GM12878 (cell line): ENCODE measurements at regions not wholly inside any gene's neighbourhood (a gene's known extent, or its start where the extent isn't known, plus 50 kb on each side); places are given as distances from the start of the nearest gene placed in this dataset.
A peak's percentile ranks its signal among the peaks of the same experiment; 100 is the strongest.

ENCODE experiments used
- ATAC-seq: fragments of 200-7000 bp; cut with Tn5 transposase; 3 replicates; pipeline ENCODE4 v1.9.1; 2020; ENCODE audit warnings: mild to moderate bottlenecking, moderate library complexity
- BruUV-seq: library from RNA; stranded (reverse); fragments of 400-500 nt; replicated peaks from 2 replicates; lab custom pipeline; 2021; lab: Mats Ljungman, UMichigan
- CTCF ChIA-PET: fragments of 300-600 bp; sonication (Branson Sonifier 250); formaldehyde crosslinking; extraction: SDS; loops from one replicate; lab custom pipeline; 2021; ENCODE audit warnings: inconsistent platforms; lab: Yijun Ruan, JAX
- POLR2A ChIA-PET: fragments of 350-600 bp; formaldehyde crosslinking; extraction: SDS; loops from one replicate; lab custom pipeline; 2021; ENCODE audit warnings: inconsistent platforms; lab: Charles Lee
- RAD21 ChIA-PET: fragments of 300-600 bp; sonication (Branson Sonifier 250); formaldehyde crosslinking; loops from one replicate; lab custom pipeline; 2023; ENCODE audit warnings: antibody characterized with exemption; ENCODE audit not compliant: unreplicated experiment; lab: Charles Lee
- SMC1A ChIA-PET: fragments of 300-600 bp; sonication (Branson Sonifier 250); formaldehyde crosslinking; loops from one replicate; lab custom pipeline; 2023; ENCODE audit not compliant: unreplicated experiment, uncharacterized antibody; lab: Charles Lee
- DNase-seq: peaks from one replicate; pipeline ENCODE4 v3.0.0-alpha.2; 2011; ENCODE audit warnings: low read depth, low spot score
- FAIRE-seq: peaks from 3 replicates; lab custom pipeline; 2011; peaks lifted over from hg19 to GRCh38; lab: Jason Lieb, UNC
- H2AFZ ChIP-seq: 2 replicates; pipeline ENCODE4 v1.6.0; 2011; ENCODE audit warnings: low read depth, low read length, control low read depth; ENCODE audit not compliant: control insufficient read depth
- H3K27ac ChIP-seq: 2 replicates; pipeline ENCODE4 v1.5.1; 2011; ENCODE audit warnings: control low read depth; ENCODE audit not compliant: control insufficient read depth, insufficient read depth
- H3K27me3 ChIP-seq, 2 experiments: replicated peaks in 1 of 2; 2 replicates each; pipeline versions ENCODE4 v1.6.0 to v1.6.1; 2011; ENCODE audit warnings: low read length in 1 of 2; ENCODE audit not compliant: control insufficient read depth in 2 of 2, insufficient read depth in 2 of 2
- H3K36me3 ChIP-seq, 2 experiments: 2 replicates each; pipeline ENCODE4 v1.5.1; 2011; ENCODE audit warnings: low read length in 1 of 2; ENCODE audit not compliant: control insufficient read depth in 2 of 2, insufficient read depth in 2 of 2
- H3K4me1 ChIP-seq: 2 replicates; pipeline ENCODE4 v1.6.1; 2011; ENCODE audit warnings: mild to moderate bottlenecking, low read length, moderate library complexity, mixed read lengths; ENCODE audit not compliant: control insufficient read depth, insufficient read depth
- H3K4me2 ChIP-seq: 2 replicates; pipeline ENCODE4 v1.6.0; 2011; ENCODE audit warnings: control low read depth; ENCODE audit not compliant: control insufficient read depth, insufficient read depth
- H3K4me3 ChIP-seq: fragments of 200-600 bp; sonication (generic); 2 replicates; pipeline ENCODE4 v1.5.1; 2016
- H3K79me2 ChIP-seq: 2 replicates; pipeline ENCODE4 v1.6.0; 2011; ENCODE audit warnings: low read length; ENCODE audit not compliant: control insufficient read depth, insufficient read depth
- H3K9ac ChIP-seq: 2 replicates; pipeline ENCODE4 v1.8.0; 2011; ENCODE audit warnings: low read length, control low read depth, mixed read lengths; ENCODE audit not compliant: control insufficient read depth, insufficient read depth
- H3K9me3 ChIP-seq: replicated peaks from 3 replicates; pipeline ENCODE4 v1.5.1; 2011; ENCODE audit warnings: mild to moderate bottlenecking, low read length; ENCODE audit not compliant: control insufficient read depth, insufficient read depth
- H4K20me1 ChIP-seq: 2 replicates; pipeline ENCODE4 v1.6.0; 2011; ENCODE audit not compliant: control insufficient read depth, insufficient read depth
- NR2C2 ChIP-seq: IDR thresholded peaks from 2 replicates; pipeline ENCODE4 v1.6.1; 2011; ENCODE audit warnings: borderline replicate concordance, low read depth; ENCODE audit not compliant: control insufficient read depth, insufficient read length
- SPI1 ChIP-seq: IDR thresholded peaks from 2 replicates; pipeline ENCODE4 v1.6.1; 2011; ENCODE audit warnings: low read depth, mild to moderate bottlenecking, low read length, moderate library complexity, borderline replicate concordance; ENCODE audit not compliant: insufficient read depth
- SUZ12 ChIP-seq: fragments of 200-600 bp; sonication (generic); IDR thresholded peaks from one replicate; pipeline ENCODE4 v1.6.1; 2018; ENCODE audit warnings: antibody characterized with exemption, mild to moderate bottlenecking; ENCODE audit not compliant: unreplicated experiment
- WRNIP1 ChIP-seq: IDR thresholded peaks from 2 replicates; pipeline ENCODE4 v1.6.1; 2011; ENCODE audit warnings: low read depth, low read length, improper control_type of control experiment, borderline replicate concordance
- ZNF24 ChIP-seq: fragments of 450-650 bp; IDR thresholded peaks from 2 replicates; pipeline ENCODE4 v1.6.1; 2017; ENCODE audit warnings: antibody characterized with exemption, mild to moderate bottlenecking
- WGBS: methylation state at CpG from one replicate; pipeline ENCODE4 v1.1.6; 2016; ENCODE audit warnings: low lambda C conversion rate; ENCODE audit not compliant: insufficient replicate concordance, insufficient coverage; ENCODE audit errors: missing lambda C conversion rate; 5-methylcytosine and 5-hydroxymethylcytosine counted together
- in situ Hi-C: fragments of 300-500 bp; cut with MboI; formaldehyde crosslinking; loops from 9 replicates; pipeline ENCODE4 v1.14.3; 2018; ENCODE audit warnings: mixed read lengths
- intact Hi-C: fragments of 100-400 bp; cut with micrococcal nuclease; formaldehyde crosslinking; loops from one replicate; pipeline ENCODE4 v1.14.2; 2022; ENCODE audit not compliant: unreplicated experiment
- TF ChIP-seq, protein P1 (sequence below): IDR thresholded peaks from 2 replicates; pipeline ENCODE4 v1.6.1; 2011; ENCODE audit warnings: low read depth, mild to moderate bottlenecking, low read length, moderate library complexity, borderline replicate concordance; ENCODE audit errors: extremely low read depth
- TF ChIP-seq, protein P2 (sequence below): IDR thresholded peaks from 2 replicates; pipeline ENCODE4 v1.6.1; 2011; ENCODE audit warnings: mild to moderate bottlenecking, low read depth, low read length, moderate library complexity; ENCODE audit not compliant: insufficient replicate concordance
- TF ChIP-seq, protein P3 (sequence below): IDR thresholded peaks from 2 replicates; pipeline ENCODE4 v1.6.1; 2011; ENCODE audit warnings: borderline replicate concordance, low read depth, mild to moderate bottlenecking, moderate library complexity, low read length; ENCODE audit not compliant: insufficient read depth, poor library complexity, severe bottlenecking

DNA sequence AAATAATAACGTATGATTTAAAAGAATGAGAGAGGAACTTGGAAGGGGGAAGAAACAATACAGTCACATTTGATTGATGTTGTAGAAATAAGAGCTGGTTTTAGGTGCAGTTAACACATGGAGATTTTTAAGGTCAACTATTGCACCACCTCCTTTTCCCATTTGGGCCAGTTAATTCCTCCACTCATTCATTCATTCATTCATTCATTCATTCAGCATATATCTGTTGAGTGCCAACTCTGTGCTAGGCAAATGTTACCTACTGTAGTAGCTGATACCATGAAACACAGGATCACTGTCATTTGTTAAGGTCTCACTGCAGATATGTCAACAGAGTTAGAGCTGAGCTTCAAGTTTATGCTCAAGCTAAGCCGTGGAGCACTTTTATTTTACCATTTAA, 115.7 kb upstream of the ARID2 start:
- ATAC-seq, result no peak
- Histone ChIP-seq H4K20me1 (no peaks in the 10 kb centered on the region), H3K27ac (no peak overlapping the region), H3K27me3 (no peaks in the 10 kb centered on the region; a peak in 2 of 4 replicates), H3K4me3 (no peak overlapping the region), H3K9me3 (no peaks in the 10 kb centered on the region), H2AFZ (no peak overlapping the region), H3K36me3 (no peaks in the 10 kb centered on the region), H3K4me1 (no peaks in the 10 kb centered on the region), H3K79me2 (no peaks in the 10 kb centered on the region), H3K4me2 (no peak overlapping the region), H3K9ac (no peak overlapping the region)
- ChIA-PET SMC1A (interaction anchor here (1.4 to 1.6 kb wide), 2 partner anchors 15 to 70 kb away, joined by 4 read pairs; no protein-coding TSS in a partner anchor), CTCF (no interaction called here), RAD21 (no interaction called here), POLR2A (no interaction called here)
- DNase-seq, result no peak
- in situ Hi-C loops, result no loop called here
- intact Hi-C loops, result no loop called here
- no TSS peak for BruUV-seq
- FAIRE-seq, result no peak
- WGBS, result 79% methylated on average over 2 of the region's 2 CpGs
- TF ChIP-seq SPI1, result no peak
- TF ChIP-seq, protein P1, sequence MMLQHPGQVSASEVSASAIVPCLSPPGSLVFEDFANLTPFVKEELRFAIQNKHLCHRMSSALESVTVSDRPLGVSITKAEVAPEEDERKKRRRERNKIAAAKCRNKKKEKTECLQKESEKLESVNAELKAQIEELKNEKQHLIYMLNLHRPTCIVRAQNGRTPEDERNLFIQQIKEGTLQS, result no peak
- TF ChIP-seq, protein P2, sequence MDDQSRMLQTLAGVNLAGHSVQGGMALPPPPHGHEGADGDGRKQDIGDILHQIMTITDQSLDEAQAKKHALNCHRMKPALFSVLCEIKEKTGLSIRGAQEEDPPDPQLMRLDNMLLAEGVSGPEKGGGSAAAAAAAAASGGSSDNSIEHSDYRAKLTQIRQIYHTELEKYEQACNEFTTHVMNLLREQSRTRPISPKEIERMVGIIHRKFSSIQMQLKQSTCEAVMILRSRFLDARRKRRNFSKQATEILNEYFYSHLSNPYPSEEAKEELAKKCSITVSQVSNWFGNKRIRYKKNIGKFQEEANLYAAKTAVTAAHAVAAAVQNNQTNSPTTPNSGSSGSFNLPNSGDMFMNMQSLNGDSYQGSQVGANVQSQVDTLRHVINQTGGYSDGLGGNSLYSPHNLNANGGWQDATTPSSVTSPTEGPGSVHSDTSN, result no peak
- TF ChIP-seq ZNF24, result peak; percentile 48; the same call in 1 of the 2 replicates
- no peak for TF ChIP-seq WRNIP1
- TF ChIP-seq, protein P3, sequence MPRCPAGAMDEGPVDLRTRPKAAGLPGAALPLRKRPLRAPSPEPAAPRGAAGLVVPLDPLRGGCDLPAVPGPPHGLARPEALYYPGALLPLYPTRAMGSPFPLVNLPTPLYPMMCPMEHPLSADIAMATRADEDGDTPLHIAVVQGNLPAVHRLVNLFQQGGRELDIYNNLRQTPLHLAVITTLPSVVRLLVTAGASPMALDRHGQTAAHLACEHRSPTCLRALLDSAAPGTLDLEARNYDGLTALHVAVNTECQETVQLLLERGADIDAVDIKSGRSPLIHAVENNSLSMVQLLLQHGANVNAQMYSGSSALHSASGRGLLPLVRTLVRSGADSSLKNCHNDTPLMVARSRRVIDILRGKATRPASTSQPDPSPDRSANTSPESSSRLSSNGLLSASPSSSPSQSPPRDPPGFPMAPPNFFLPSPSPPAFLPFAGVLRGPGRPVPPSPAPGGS, result no peak
- TF ChIP-seq SUZ12, result no peak
- no peak for TF ChIP-seq NR2C2
